Chondrocyte (in vitro differentiated cells): ENCODE measurements at regions not wholly inside any gene's neighbourhood (a gene's known extent, or its start where the extent isn't known, plus 50 kb on each side); places are given as distances from the start of the nearest gene placed in this dataset.
"Not testable (repeated sequence)": the region's sequence is repeated elsewhere in the genome, so short reads cannot be mapped to it uniquely, and the experiment has no call there.

Experiments
- DNase-seq: peaks from one replicate; pipeline ENCODE4 v3.0.0; 2021; ENCODE audit warnings: mixed read lengths, low spot score
- H3K27ac Mint-ChIP-seq: one replicate; pipeline ENCODE4 v1.8.0; 2021; ENCODE audit warnings: mild to moderate bottlenecking, moderate library complexity, mixed read lengths; ENCODE audit not compliant: unreplicated experiment
- H3K27me3 Mint-ChIP-seq: 2 replicates; pipeline ENCODE4 v1.8.0; 2021; ENCODE audit warnings: low read depth, mixed read lengths
- H3K36me3 Mint-ChIP-seq: 2 replicates; pipeline ENCODE4 v1.8.0; 2021; ENCODE audit warnings: low read depth, mixed read lengths
- H3K4me1 Mint-ChIP-seq: 2 replicates; pipeline ENCODE4 v1.8.0; 2021; ENCODE audit warnings: low read depth, mild to moderate bottlenecking, mixed read lengths
- H3K4me3 Mint-ChIP-seq: one replicate; pipeline ENCODE4 v1.8.0; 2021; ENCODE audit warnings: mild to moderate bottlenecking, moderate library complexity, mixed read lengths; ENCODE audit not compliant: unreplicated experiment
- H3K9me3 Mint-ChIP-seq: 2 replicates; pipeline ENCODE4 v1.8.0; 2021; ENCODE audit warnings: low read depth, mixed read lengths
- TF ChIP-seq, protein P1 (sequence below): fragments of 200-600 bp; sonication (generic); IDR thresholded peaks from 2 replicates; pipeline ENCODE4 v1.5.0; 2021; ENCODE audit warnings: antibody characterized with exemption, mild to moderate bottlenecking, moderate library complexity

DNA sequence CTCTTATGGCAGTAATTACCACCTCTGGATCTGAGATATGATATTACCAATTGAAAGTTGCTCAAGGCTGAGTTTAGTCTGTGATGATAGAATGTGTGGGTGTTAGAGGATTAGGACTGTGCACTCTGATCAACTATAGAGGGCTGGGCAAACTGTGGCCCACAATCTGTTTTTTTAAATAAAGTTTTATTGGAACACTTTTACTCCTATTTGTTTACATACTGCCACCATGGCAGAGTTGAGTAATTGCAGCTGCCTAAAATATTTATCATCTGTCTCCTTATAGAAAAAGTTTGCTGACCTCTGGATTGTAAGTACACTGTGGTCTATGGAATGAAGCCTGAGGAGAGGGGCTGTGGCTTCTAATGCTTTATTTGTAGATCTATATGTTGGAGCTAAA, 71.5 kb upstream of the N4BP1 start:
- H3K36me3 Mint-ChIP-seq = no peaks in the 10 kb centered on the region
- no peaks in the 10 kb centered on the region for H3K9me3 Mint-ChIP-seq

DNA sequence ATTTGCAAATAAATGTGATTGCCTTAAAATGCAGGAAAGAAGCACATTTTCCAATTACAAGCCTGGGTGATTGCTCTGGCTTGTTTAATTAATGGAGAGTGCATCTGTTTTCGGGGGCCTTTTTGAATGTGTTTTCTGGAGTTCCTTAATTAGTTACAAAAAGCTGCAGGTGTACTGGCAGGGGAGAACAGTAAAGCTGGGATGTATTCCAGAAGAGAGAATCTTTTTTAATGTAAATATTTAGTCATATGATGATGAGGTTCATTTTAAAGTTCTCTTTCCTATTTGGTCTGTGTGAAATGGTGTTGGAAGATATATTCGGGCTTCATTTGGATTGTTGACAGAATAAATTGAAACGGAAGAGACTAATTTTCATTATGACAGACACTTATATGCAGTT, 70.9 kb upstream of the N4BP1 start:
- H3K27me3 Mint-ChIP-seq = peaks cover 29% of the 10 kb centered on the region
- no peaks in the 10 kb centered on the region for H3K36me3 Mint-ChIP-seq
- H3K9me3 Mint-ChIP-seq = peaks cover 3% of the 10 kb centered on the region
- H3K27ac Mint-ChIP-seq = no peak overlapping the region
- no peaks in the 10 kb centered on the region for H3K4me1 Mint-ChIP-seq
- TF ChIP-seq, protein P1, sequence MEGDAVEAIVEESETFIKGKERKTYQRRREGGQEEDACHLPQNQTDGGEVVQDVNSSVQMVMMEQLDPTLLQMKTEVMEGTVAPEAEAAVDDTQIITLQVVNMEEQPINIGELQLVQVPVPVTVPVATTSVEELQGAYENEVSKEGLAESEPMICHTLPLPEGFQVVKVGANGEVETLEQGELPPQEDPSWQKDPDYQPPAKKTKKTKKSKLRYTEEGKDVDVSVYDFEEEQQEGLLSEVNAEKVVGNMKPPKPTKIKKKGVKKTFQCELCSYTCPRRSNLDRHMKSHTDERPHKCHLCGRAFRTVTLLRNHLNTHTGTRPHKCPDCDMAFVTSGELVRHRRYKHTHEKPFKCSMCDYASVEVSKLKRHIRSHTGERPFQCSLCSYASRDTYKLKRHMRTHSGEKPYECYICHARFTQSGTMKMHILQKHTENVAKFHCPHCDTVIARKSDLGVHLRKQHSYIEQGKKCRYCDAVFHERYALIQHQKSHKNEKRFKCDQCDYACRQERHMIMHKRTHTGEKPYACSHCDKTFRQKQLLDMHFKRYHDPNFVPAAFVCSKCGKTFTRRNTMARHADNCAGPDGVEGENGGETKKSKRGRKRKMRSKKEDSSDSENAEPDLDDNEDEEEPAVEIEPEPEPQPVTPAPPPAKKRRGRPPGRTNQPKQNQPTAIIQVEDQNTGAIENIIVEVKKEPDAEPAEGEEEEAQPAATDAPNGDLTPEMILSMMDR = no peak
- no peak for DNase-seq
- no peak overlapping the region for H3K4me3 Mint-ChIP-seq

More for the DNA sequence above, 71.5 kb upstream of the N4BP1 start:
- Mint-ChIP-seq H3K27me3 (peaks cover 35% of the 10 kb centered on the region), H3K4me3 (no peak overlapping the region), H3K4me1 (no peaks in the 10 kb centered on the region), H3K27ac (no peak overlapping the region)
- no peak for DNase-seq
- TF ChIP-seq, protein P1 = no peak

DNA sequence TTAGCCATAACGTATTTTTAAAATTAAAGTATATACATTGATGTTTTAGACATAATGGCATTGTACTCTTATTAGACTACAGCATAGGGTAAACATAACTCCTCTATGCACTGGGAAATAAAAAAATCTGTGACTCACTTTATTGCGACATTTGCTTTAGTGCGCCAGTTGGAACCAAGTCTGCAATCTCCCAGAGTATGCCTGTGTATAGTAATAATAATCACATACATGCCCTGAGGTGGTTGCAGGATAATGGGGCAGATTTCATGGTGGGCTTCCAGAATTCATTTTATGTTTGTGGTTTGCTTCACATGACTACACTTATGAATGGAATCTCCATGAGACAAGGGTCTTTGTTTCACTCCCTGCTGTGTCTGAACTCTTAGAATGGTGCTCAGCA, 66.9 kb upstream of the N4BP1 start:
- H3K4me3 Mint-ChIP-seq = no peak overlapping the region
- no peak for DNase-seq
- H3K36me3 Mint-ChIP-seq = no peaks in the 10 kb centered on the region
- peaks cover 16% of the 10 kb centered on the region for H3K9me3 Mint-ChIP-seq
- TF ChIP-seq, protein P1 = no peak
- H3K27me3 Mint-ChIP-seq = peaks cover 11% of the 10 kb centered on the region
- H3K27ac Mint-ChIP-seq = no peak overlapping the region
- H3K4me1 Mint-ChIP-seq = no peaks in the 10 kb centered on the region

DNA sequence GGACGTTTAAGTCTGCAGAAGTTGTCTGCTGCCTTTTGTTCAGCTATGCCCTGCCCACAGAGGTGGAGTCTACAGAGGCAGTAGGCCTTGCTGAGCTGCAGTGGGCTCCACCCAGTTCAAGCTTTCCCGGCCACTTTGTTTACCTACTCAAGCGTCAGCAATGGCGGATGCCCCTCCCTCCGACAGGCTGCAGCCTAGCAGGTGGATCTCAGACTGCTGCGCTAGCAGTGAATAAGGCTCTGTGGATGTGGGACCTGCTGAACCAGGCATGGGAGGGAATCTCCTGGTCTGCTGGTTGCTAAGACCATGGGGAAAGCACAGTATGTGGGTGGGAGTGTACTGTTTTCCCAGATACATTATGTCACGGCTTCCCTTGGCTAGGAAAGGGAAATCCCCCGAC, 58.2 kb upstream of the N4BP1 start:
- H3K27ac Mint-ChIP-seq, H3K4me1 Mint-ChIP-seq, DNase-seq, H3K4me3 Mint-ChIP-seq, H3K27me3 Mint-ChIP-seq, H3K36me3 Mint-ChIP-seq: not testable (repeated sequence)
- peaks cover 14% of the 10 kb centered on the region for H3K9me3 Mint-ChIP-seq

DNA sequence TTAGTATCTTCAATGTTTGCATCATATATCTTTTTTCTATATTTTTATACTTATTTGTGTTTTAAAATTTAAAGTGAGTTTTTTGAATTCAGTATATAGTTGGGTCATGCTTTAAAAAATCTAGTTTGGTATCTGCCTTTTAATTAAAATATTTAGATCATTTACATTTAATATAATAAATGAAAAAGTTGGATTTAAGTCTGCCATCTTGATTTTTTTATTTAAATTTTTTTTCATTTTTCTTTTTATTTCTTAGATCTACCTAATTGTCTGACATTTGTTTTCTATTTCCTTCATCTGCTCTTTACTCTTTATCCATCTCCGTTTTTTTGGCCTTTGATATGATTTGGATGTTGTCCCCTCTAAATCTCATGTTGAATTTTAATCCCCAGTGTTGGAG, 50.0 kb upstream of the N4BP1 start:
- H3K4me3 Mint-ChIP-seq = no peak overlapping the region
- TF ChIP-seq, protein P1 = no peak
- H3K27me3 Mint-ChIP-seq = no peaks in the 10 kb centered on the region

More for the DNA sequence above, 50.0 kb upstream of the N4BP1 start:
- Mint-ChIP-seq H3K36me3 (peaks cover 2% of the 10 kb centered on the region), H3K9me3 (peaks cover 32% of the 10 kb centered on the region), H3K4me1 (no peaks in the 10 kb centered on the region), H3K27ac (no peak overlapping the region)
- no peak for DNase-seq
